HG03097 (cell line): ENCODE measurements at regions not wholly inside any gene's neighbourhood (a gene's known extent, or its start where the extent isn't known, plus 50 kb on each side); places are given as distances from the start of the nearest gene placed in this dataset.

Experiments
- ATAC-seq: cut with Tn5 transposase; IDR thresholded peaks from one replicate; pipeline ENCODE4 v1.9.1; 2021; ENCODE audit not compliant: unreplicated experiment, low FRiP score

DNA sequence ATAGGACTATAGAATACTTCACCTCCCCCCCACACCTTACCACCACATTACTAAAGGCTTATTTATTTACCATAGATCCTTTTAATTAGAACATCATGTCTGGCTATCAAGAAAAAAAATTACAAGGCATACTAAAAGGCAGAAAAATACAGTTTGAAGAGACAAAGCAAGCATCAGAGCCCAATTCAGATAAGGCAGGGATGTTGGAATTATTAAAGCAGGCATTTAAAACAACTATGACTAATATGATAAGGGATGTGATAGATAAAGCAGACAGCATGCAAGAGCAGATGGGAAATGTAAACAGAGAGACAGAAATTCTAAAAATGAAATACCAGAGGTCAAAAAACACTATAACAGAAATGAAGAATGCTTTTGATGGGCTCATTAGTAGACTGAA is 55.4 kb upstream of the SMIM21 start:
- ATAC-seq, result no peak

GRCh38 chr18:75480487-75480886 is 53.0 kb upstream of the SMIM21 start:
- ATAC-seq, result no peak

DNA sequence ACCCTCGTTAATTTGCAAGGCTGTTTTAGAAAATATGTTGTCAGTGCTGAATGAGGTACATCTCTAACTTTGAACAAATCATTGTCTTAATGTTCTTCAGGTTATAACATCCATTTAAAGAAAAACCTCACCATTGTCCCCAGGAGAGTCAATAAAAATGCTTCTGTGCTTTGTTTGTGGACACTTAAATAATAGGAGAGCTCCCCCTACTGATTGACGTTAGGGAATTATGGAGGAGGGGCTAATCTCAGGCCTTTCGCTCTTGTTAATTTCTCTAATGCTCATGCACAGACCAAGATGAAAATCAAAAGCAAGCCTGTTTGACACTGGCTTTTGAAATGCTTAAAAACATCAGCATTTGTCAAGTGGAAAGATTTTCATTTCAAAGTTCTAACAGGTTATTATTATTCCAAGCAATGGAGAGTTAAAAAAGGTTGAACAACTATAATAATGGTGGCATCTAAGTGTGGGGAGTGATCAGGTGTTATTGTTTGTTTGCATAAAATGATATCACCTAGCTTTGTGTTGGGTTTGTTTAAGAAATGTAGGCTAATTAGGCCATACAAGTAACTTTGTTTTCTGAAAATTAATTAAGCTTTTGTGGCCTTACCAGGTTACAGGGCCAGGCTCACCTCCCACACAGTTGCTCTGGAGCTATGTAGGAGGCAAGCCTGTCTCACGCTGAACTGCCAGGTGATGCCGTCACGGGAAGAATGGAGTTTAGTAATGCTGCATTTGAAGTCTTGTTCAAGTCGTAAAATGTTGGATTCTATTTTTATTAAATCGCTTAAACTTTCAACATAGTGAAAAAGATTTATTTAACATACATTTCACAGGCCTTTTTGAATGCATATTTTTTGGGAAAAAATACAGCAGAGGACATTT is 51.7 kb upstream of the SMIM21 start:
- ATAC-seq, result no peak

DNA sequence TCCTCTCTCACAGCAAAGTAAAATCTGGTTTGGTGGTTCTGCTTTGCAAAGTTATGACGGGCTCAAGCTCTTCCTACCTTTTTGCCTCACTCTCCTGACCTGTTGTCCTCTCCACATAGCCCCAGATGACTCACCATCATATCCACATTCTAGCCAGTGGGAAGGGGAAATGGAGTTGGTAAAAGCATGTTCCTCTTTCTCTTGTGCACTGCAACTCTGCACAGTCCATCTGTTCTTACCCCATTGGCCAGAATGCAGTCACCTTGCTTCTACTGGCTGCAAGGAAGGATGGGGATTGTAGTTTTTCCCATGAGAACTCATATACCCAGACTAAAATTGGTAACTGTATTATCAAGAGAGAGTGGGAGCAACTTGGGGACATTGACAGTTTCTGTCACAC is 50.4 kb upstream of the SMIM21 start:
- ATAC-seq, result no peak
